CD4-positive, alpha-beta T cell (primary cell): ENCODE measurements at regions not wholly inside any gene's neighbourhood (a gene's known extent, or its start where the extent isn't known, plus 50 kb on each side); places are given as distances from the start of the nearest gene placed in this dataset.

ENCODE experiments used
- ATAC-seq: fragments of 200-7000 bp; cut with Tn5 transposase; one replicate; pipeline ENCODE4 v1.10.0; 2022; ENCODE audit warnings: mild to moderate bottlenecking; ENCODE audit not compliant: poor library complexity
- CTCF ChIA-PET: fragments of 350-600 bp; sonication (Branson Sonifier 250); formaldehyde crosslinking; loops from one replicate; lab custom pipeline; 2021; ENCODE audit warnings: antibody characterized with exemption, inconsistent platforms; lab: Charles Lee
- POLR2A ChIA-PET: fragments of 350-600 bp; sonication (Branson Sonifier 250); formaldehyde crosslinking; loops from one replicate; lab custom pipeline; 2021; ENCODE audit warnings: antibody characterized with exemption, inconsistent platforms; lab: Charles Lee
- DNase-seq, 14 experiments: peaks; one replicate each; pipeline ENCODE4 v3.0.0-alpha.2; 2013 to 2020; ENCODE audit warnings: mixed read lengths in 2 of 14
- H3K27ac ChIP-seq, 2 donors: one replicate each; pipeline versions ENCODE4 v1.5.1 to v1.7.0; 2013; ENCODE audit warnings: low read length in 2 of 2, low read depth in 1 of 2, mild to moderate bottlenecking in 1 of 2
- H3K27me3 ChIP-seq, 2 experiments: 1 replicate in 1 of 2; 2 replicates in 1 of 2; pipeline versions ENCODE4 v1.6.1 to v1.7.0; 2013; ENCODE audit warnings: low read length in 2 of 2, control low read depth in 1 of 2, mild to moderate bottlenecking in 1 of 2, moderate library complexity in 1 of 2; ENCODE audit not compliant: insufficient read depth in 2 of 2, control insufficient read depth in 1 of 2
- H3K36me3 ChIP-seq: one replicate; pipeline ENCODE4 v1.6.1; 2013; ENCODE audit warnings: low read length, control low read depth; ENCODE audit not compliant: insufficient read depth
- H3K4me1 ChIP-seq: one replicate; pipeline ENCODE4 v1.6.1; 2013; ENCODE audit warnings: low read length, control low read depth; ENCODE audit not compliant: insufficient read depth
- H3K4me3 ChIP-seq: one replicate; pipeline ENCODE4 v1.5.1; 2013; ENCODE audit warnings: mild to moderate bottlenecking, low read length, moderate library complexity
- H3K9me3 ChIP-seq, 2 experiments: 1 replicate in 1 of 2; 2 replicates in 1 of 2; pipeline versions ENCODE4 v1.6.1 to v1.7.0; 2013; ENCODE audit warnings: low read length in 2 of 2, mild to moderate bottlenecking in 2 of 2, control low read depth in 1 of 2, moderate library complexity in 1 of 2; ENCODE audit not compliant: control insufficient read depth in 1 of 2, insufficient read depth in 1 of 2
- H3K27ac Mint-ChIP-seq: one replicate; pipeline ENCODE4 v1.8.0; 2020; ENCODE audit warnings: mixed read lengths
- H3K27me3 Mint-ChIP-seq: one replicate; pipeline ENCODE4 v1.8.0; 2021; ENCODE audit warnings: mixed read lengths
- H3K36me3 Mint-ChIP-seq: one replicate; pipeline ENCODE4 v1.8.0; 2021; ENCODE audit warnings: low read depth, mixed read lengths
- H3K4me1 Mint-ChIP-seq: one replicate; pipeline ENCODE4 v1.8.0; 2021; ENCODE audit warnings: low read depth, mixed read lengths
- H3K4me3 Mint-ChIP-seq: one replicate; pipeline ENCODE4 v1.8.0; 2020; ENCODE audit warnings: mild to moderate bottlenecking, mixed read lengths
- H3K9me3 Mint-ChIP-seq: one replicate; pipeline ENCODE4 v1.8.0; 2020; ENCODE audit warnings: mixed read lengths
- CTCF ChIP-seq: fragments of 200-600 bp; IDR thresholded peaks from one replicate; pipeline ENCODE4 v1.8.0; 2022; ENCODE audit warnings: antibody characterized with exemption, mild to moderate bottlenecking
- intact Hi-C, 2 experiments: fragments of 100-400 bp; cut with DNase I in 1 of 2; cut with micrococcal nuclease in 1 of 2; formaldehyde crosslinking; loops; one replicate each; pipeline versions ENCODE4 v1.15.1 to v1.9.0; 2023 to 2025; cut with DNase I, micrococcal nuclease

GRCh38 chr6:97594844-97595243 is 311.8 kb upstream of the MMS22L start:
- H3K27me3 Mint-ChIP-seq: no peaks in the 10 kb centered on the region
- H3K9me3 Mint-ChIP-seq: peaks cover 3% of the 10 kb centered on the region
- no peak overlapping the region for H3K27ac Mint-ChIP-seq
- no peak for DNase-seq
- H3K4me1 Mint-ChIP-seq: no peaks in the 10 kb centered on the region
- no peaks in the 10 kb centered on the region for H3K4me1 ChIP-seq
- intact Hi-C loops: no loop called here
- no peak overlapping the region for H3K4me3 Mint-ChIP-seq
- H3K36me3 ChIP-seq: no peaks in the 10 kb centered on the region
- no peaks in the 10 kb centered on the region for H3K27me3 ChIP-seq
- ChIA-PET POLR2A (no interaction called here), CTCF (no interaction called here)
- H3K36me3 Mint-ChIP-seq: no peaks in the 10 kb centered on the region
- H3K27ac ChIP-seq: no peak overlapping the region
- H3K4me3 ChIP-seq: no peak overlapping the region
- no peak for TF ChIP-seq CTCF
- no peaks in the 10 kb centered on the region for H3K9me3 ChIP-seq
- ATAC-seq: no peak

DNA sequence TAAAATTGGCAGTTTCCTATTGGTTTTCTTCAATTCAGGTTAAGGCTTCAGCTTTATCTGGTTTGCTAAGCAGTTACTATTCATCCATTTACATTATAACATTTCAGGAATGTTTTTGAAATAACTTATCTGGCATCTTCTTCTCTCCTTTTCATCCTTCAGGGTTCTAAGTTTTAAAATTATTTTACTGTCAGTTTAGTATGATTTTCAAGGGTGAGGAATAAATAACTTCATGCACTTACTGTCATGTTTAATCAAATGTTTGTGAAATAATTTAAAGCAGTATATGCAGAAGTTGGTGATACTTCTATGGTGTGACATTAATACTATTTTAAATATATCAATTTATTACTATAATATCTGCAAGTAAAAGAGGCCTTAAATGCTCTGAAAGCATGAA is 338.1 kb upstream of the MMS22L start:
- H3K36me3 Mint-ChIP-seq: no peaks in the 10 kb centered on the region
- Histone ChIP-seq H3K4me1 (no peaks in the 10 kb centered on the region), H3K27ac (no peak overlapping the region), H3K27me3 (no peaks in the 10 kb centered on the region), H3K36me3 (no peaks in the 10 kb centered on the region), H3K4me3 (no peak overlapping the region), H3K9me3 (no peaks in the 10 kb centered on the region)
- no peak for ATAC-seq
- H3K9me3 Mint-ChIP-seq: peaks cover 4% of the 10 kb centered on the region
- H3K4me1 Mint-ChIP-seq: no peaks in the 10 kb centered on the region
- ChIA-PET CTCF (no interaction called here), POLR2A (no interaction called here)
- H3K27me3 Mint-ChIP-seq: no peaks in the 10 kb centered on the region
- H3K27ac Mint-ChIP-seq: no peak overlapping the region
- intact Hi-C loops: no loop called here
- no peak overlapping the region for H3K4me3 Mint-ChIP-seq
- TF ChIP-seq CTCF: no peak
- no peak for DNase-seq

DNA sequence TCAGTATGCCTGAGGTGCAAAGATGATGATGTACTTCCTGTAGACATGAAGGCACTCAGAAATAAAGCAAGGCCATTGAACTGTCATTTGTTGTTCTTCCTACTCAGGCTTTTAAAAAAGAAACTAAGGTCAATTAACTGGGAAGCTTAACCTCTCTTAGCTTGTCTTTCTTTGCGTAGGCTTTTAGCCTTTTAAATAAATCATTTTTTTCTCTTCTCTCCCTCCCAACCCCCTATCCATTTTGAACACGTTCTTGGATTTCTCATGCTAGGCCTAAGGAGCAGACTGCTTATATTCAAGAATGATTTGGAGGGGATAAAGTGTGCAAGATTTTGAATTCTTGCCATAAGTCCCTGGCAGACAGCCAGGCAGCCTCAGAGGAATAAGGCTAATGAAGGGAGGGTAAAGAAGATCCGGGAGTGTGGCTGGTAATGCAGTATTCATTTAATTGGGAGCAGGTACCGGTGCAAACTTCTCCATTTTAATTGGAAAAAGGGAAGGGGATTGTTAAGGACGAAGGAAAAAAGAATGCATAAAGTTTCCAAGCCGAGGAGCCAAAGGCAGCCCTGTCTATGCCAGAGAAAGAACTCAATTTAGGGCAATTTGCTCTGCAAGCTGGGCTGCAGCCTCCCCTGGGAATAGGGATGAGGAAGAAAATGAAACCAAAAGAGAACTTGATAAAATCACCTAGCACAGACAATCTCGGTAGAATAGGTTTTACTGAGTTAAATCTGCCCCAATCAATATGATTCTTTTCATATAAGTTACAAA is 343.8 kb upstream of the MMS22L start:
- no peaks in the 10 kb centered on the region for H3K4me1 ChIP-seq
- Mint-ChIP-seq H3K27me3 (no peaks in the 10 kb centered on the region), H3K27ac (no peak overlapping the region), H3K36me3 (no peaks in the 10 kb centered on the region), H3K9me3 (peaks cover 3% of the 10 kb centered on the region), H3K4me3 (no peak overlapping the region), H3K4me1 (no peaks in the 10 kb centered on the region)
- no peak for TF ChIP-seq CTCF
- ChIA-PET CTCF (no interaction called here), POLR2A (no interaction called here)
- H3K27me3 ChIP-seq: no peaks in the 10 kb centered on the region
- H3K27ac ChIP-seq: no peak overlapping the region
- H3K36me3 ChIP-seq: no peaks in the 10 kb centered on the region
- DNase-seq (no peak), ATAC-seq (no peak)
- no peaks in the 10 kb centered on the region for H3K9me3 ChIP-seq
- H3K4me3 ChIP-seq: no peak overlapping the region
- intact Hi-C loops: no loop called here
